Suprapubic skin (tissue), 3 donors: ENCODE measurements at regions not wholly inside any gene's neighbourhood (a gene's known extent, or its start where the extent isn't known, plus 50 kb on each side); places are given as distances from the start of the nearest gene placed in this dataset.

Experiments
- POLR2A ChIP-seq, 2 donors: fragments of 450-650 bp; IDR thresholded peaks; one replicate each; pipeline ENCODE4 v1.6.1; 2017; ENCODE audit warnings: antibody characterized with exemption in 2 of 2, mild to moderate bottlenecking in 2 of 2, moderate library complexity in 2 of 2
- TF ChIP-seq, protein P1 (sequence below), 2 donors: fragments of 200-600 bp in 1 of 2; fragments of 450-650 bp in 1 of 2; sonication (generic) in 1 of 2; IDR thresholded peaks; one replicate each; pipeline ENCODE4 v1.5.1; 2016 to 2019; ENCODE audit warnings: antibody characterized with exemption in 2 of 2, mild to moderate bottlenecking in 1 of 2, moderate library complexity in 1 of 2

DNA sequence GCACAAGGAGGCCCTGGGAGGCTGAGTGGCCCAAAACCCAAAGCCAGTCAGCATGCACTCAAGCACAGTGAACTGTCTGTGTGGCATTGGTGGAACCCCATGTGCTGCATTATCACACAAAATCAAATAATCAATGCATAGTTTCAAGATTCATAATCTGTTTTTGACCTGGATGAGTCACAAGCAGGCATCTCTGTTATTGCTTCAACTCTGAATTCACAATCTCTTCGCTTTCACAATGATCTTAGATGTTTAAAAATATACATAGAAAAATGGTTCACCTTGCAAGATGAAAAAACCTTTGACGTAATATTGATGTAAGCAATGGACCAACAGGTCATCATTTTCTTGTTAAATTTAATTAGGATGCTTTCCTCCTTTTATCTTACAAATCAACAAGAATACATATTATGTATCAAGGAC lies 455.4 kb downstream of the IRS2 start:
- TF ChIP-seq, protein P1, sequence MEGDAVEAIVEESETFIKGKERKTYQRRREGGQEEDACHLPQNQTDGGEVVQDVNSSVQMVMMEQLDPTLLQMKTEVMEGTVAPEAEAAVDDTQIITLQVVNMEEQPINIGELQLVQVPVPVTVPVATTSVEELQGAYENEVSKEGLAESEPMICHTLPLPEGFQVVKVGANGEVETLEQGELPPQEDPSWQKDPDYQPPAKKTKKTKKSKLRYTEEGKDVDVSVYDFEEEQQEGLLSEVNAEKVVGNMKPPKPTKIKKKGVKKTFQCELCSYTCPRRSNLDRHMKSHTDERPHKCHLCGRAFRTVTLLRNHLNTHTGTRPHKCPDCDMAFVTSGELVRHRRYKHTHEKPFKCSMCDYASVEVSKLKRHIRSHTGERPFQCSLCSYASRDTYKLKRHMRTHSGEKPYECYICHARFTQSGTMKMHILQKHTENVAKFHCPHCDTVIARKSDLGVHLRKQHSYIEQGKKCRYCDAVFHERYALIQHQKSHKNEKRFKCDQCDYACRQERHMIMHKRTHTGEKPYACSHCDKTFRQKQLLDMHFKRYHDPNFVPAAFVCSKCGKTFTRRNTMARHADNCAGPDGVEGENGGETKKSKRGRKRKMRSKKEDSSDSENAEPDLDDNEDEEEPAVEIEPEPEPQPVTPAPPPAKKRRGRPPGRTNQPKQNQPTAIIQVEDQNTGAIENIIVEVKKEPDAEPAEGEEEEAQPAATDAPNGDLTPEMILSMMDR (IDR thresholded peaks at IDR 0.05), result no peak
- TF ChIP-seq POLR2A (IDR thresholded peaks at IDR 0.05), result no peak
